ENCODE measurements at regions not wholly inside any gene's neighbourhood (a gene's known extent, or its start where the extent isn't known, plus 50 kb on each side); places are given as distances from the start of the nearest gene placed in this dataset.

DNA sequence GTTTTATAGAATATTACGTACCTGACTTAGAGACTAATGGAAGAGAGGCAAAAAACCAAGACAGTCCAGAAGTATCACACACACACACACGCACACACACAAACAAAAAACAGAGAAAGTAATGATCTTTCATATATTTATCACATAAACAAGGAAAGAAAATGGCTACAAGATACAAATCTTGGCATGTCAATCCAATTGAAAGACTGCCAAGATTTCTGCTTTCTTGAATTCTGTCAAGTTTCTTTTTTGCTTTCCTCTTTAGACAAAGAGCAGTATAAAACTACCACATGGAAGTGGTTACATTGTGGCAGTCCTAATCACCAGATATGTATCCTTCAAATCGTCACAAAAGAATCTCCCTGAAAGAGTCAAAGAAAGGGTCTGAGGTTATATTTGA, 2097.4 kb upstream of the AGA start:
- TF ChIP-seq CTCF (IDR thresholded peaks at IDR 0.05) = no peak
- TF ChIP-seq POLR2A (IDR thresholded peaks at IDR 0.05) = no peak
